Loucy (cell line): ENCODE measurements at regions not wholly inside any gene's neighbourhood (a gene's known extent, or its start where the extent isn't known, plus 50 kb on each side); places are given as distances from the start of the nearest gene placed in this dataset.

Experiments used
- CTCF ChIP-seq: fragments of 200-600 bp; sonication (generic); conservative IDR thresholded peaks from 2 replicates; pipeline ENCODE4 v1.5.1; 2014; ENCODE audit warnings: mild to moderate bottlenecking, antibody characterized with exemption, low read length
- EZH2phosphoT487 ChIP-seq: fragments of 200-600 bp; IDR thresholded peaks from 2 replicates; pipeline ENCODE4 v1.6.1; 2018; ENCODE audit warnings: antibody characterized with exemption, mild to moderate bottlenecking, moderate library complexity, borderline replicate concordance

GRCh38 chr5:88487066-88487465, 218.4 kb upstream of the TMEM161B start:
- no peak for TF ChIP-seq CTCF
- no peak for TF ChIP-seq EZH2phosphoT487
